ENCODE measurements at regions not wholly inside any gene's neighbourhood (a gene's known extent, or its start where the extent isn't known, plus 50 kb on each side); places are given as distances from the start of the nearest gene placed in this dataset.

- TF ChIP-seq, protein P1, sequence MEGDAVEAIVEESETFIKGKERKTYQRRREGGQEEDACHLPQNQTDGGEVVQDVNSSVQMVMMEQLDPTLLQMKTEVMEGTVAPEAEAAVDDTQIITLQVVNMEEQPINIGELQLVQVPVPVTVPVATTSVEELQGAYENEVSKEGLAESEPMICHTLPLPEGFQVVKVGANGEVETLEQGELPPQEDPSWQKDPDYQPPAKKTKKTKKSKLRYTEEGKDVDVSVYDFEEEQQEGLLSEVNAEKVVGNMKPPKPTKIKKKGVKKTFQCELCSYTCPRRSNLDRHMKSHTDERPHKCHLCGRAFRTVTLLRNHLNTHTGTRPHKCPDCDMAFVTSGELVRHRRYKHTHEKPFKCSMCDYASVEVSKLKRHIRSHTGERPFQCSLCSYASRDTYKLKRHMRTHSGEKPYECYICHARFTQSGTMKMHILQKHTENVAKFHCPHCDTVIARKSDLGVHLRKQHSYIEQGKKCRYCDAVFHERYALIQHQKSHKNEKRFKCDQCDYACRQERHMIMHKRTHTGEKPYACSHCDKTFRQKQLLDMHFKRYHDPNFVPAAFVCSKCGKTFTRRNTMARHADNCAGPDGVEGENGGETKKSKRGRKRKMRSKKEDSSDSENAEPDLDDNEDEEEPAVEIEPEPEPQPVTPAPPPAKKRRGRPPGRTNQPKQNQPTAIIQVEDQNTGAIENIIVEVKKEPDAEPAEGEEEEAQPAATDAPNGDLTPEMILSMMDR (conservative IDR thresholded peaks at IDR 0.05; ENCODE audit: low read depth in 2 of 2): no peak
- TF ChIP-seq ZNF114 (CRISPR knock-in tag; IDR thresholded peaks at IDR 0.05) (no peak), POLR2AphosphoS5 (IDR thresholded peaks at IDR 0.05; ENCODE audit: low read depth) (no peak), CREB1 (CRISPR knock-in tag; IDR thresholded peaks at IDR 0.05; ENCODE audit: low read depth) (no peak), ZNF331 (CRISPR knock-in tag; IDR thresholded peaks at IDR 0.05; ENCODE audit: low read depth) (no peak), EZH2 (IDR thresholded peaks at IDR 0.05; ENCODE audit: low read depth, unreplicated experiment) (no peak), REST (IDR thresholded peaks at IDR 0.05; ENCODE audit: unreplicated experiment) (no peak), EZH2phosphoT487 (IDR thresholded peaks at IDR 0.05; ENCODE audit: unreplicated experiment) (no peak), NANOG (IDR thresholded peaks at IDR 0.05; ENCODE audit: borderline replicate concordance) (no peak)
- TF ChIP-seq, protein P2, sequence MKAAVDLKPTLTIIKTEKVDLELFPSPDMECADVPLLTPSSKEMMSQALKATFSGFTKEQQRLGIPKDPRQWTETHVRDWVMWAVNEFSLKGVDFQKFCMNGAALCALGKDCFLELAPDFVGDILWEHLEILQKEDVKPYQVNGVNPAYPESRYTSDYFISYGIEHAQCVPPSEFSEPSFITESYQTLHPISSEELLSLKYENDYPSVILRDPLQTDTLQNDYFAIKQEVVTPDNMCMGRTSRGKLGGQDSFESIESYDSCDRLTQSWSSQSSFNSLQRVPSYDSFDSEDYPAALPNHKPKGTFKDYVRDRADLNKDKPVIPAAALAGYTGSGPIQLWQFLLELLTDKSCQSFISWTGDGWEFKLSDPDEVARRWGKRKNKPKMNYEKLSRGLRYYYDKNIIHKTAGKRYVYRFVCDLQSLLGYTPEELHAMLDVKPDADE (IDR thresholded peaks at IDR 0.05): no peak
These were observed 80.4 kb upstream of the DIO3 start (continued) for GRCh38 chr14:101480747-101481530.

DNA sequence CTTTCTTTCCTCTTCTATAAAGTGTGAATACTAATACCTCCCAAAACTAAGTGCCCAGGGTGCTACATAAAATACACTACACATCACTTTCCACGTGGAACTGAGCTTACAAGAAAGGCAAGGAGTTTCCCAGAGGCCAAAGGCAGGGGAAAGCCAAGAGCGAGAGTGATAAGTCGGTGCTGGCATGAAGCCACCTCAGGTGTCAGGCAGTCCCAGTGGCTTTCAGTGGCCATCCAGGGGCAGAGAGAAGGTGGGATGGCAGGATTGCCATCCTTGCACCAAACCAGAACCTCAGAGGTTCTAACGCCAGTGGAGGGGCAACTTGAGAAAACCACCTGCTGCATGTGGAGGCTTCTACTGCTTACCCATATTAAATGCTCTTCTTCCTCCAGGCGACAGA lies 79.7 kb upstream of the DIO3 start:
- Histone ChIP-seq H3K79me2 (replicated peaks; ENCODE audit: insufficient read depth) (no peaks in the 10 kb centered on the region), H4K20me1 (replicated peaks; ENCODE audit: insufficient read depth) (no peaks in the 10 kb centered on the region), H3K4me3 (no peak overlapping the region), H3K9me2 (ENCODE audit: insufficient read depth) (no peaks in the 10 kb centered on the region), H3K4me2 (no peak overlapping the region), H3K4me1 (ENCODE audit: insufficient read depth) (0 out of 2 replicates have a peak, but pooled peaks cover 6% of the 10 kb centered on the region), H3F3A (replicated peaks; ENCODE audit: low read depth) (no peaks in the 10 kb centered on the region), H3K27ac (ENCODE audit: low read depth) (no peak overlapping the region), H3K36me3 (ENCODE audit: insufficient read depth) (no peaks in the 10 kb centered on the region), H3K27me3 (ENCODE audit: insufficient read depth) (no peaks in the 10 kb centered on the region), H2AFZ (no peak overlapping the region)
- H3K27me3 Mint-ChIP-seq (ENCODE audit: insufficient read depth, low read depth, poor library complexity): peaks cover 7% of the 10 kb centered on the region
- no peak overlapping the region for H3K4me3 Mint-ChIP-seq
- peaks cover 10% of the 10 kb centered on the region for H3K4me1 Mint-ChIP-seq
- no peak overlapping the region for H3K27ac Mint-ChIP-seq
- no peaks in the 10 kb centered on the region for H3K36me3 Mint-ChIP-seq (ENCODE audit: low read depth)
- no peak for ATAC-seq
- H3K9me3 Mint-ChIP-seq: peaks cover 29% of the 10 kb centered on the region
- DNase-seq (ENCODE audit: low spot score): no peak
- TF ChIP-seq, protein P2 (IDR thresholded peaks at IDR 0.05): no peak
- TF ChIP-seq NANOG (IDR thresholded peaks at IDR 0.05; ENCODE audit: borderline replicate concordance): no peak
- no peak for TF ChIP-seq JUNB (IDR thresholded peaks at IDR 0.05; ENCODE audit: unreplicated experiment)
- TF ChIP-seq EZH2phosphoT487 (IDR thresholded peaks at IDR 0.05; ENCODE audit: unreplicated experiment): no peak
- TF ChIP-seq ZNF331 (CRISPR knock-in tag; IDR thresholded peaks at IDR 0.05; ENCODE audit: low read depth): no peak
- no peak for TF ChIP-seq CREB1 (CRISPR knock-in tag; IDR thresholded peaks at IDR 0.05; ENCODE audit: low read depth)
- TF ChIP-seq ZNF114 (CRISPR knock-in tag; IDR thresholded peaks at IDR 0.05): no peak
